Right lobe of liver (tissue), 4 donors: ENCODE measurements at regions not wholly inside any gene's neighbourhood (a gene's known extent, or its start where the extent isn't known, plus 50 kb on each side); places are given as distances from the start of the nearest gene placed in this dataset.

Source experiments
- POLR2A ChIP-seq: fragments of 450-650 bp; IDR thresholded peaks from one replicate; pipeline ENCODE4 v1.6.1; 2017; ENCODE audit warnings: antibody characterized with exemption, mild to moderate bottlenecking
- TF ChIP-seq, protein P1 (sequence below), 4 donors: fragments of 200-600 bp in 3 of 4; fragments of 450-650 bp in 1 of 4; IDR thresholded peaks; one replicate each; pipeline versions ENCODE4 v1.5.1 to v1.8.0; 2016 to 2022; ENCODE audit warnings: antibody characterized with exemption in 4 of 4, mild to moderate bottlenecking in 2 of 4
- donor health status: DM: no; HTN: no; CAD: no.
- donor health status: DM: no; HTN: no; CAD: no.
- donor health status: DM: no; HTN: yes; CAD: no.

DNA sequence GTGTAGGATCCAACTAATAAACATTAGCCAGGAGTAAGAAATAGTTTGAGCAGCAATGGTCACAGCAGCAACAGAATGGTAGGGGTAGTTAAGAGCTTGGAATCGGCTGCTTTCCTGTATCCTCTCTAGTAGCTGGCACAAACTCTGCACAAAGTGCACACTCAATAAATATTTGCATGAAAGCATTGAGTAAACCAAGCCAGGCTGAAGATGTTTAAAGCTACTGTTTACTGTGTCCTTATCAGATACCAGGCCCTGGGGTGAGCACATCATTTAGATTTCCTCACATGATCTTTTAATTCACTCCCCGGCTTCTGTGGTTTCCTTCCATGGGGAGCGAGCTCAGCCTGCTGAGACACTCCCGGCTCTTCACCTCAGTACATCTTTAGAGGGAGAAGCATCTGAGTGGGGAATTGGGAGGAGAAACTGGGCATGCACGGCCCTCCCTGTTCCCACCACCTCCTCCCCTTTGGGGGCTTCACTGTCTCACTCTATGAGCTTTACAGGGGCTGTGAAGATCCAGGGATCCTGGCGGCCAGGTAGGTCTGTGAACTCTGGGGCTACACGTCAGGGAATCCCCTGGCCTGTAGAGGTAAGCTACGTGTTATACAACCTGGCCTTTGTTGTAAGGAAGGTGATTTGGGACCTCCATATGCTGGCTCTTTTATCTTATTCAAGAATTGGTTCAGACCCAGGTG, 107.2 kb upstream of the VASH1 start:
- no peak for TF ChIP-seq POLR2A
- TF ChIP-seq, protein P1, sequence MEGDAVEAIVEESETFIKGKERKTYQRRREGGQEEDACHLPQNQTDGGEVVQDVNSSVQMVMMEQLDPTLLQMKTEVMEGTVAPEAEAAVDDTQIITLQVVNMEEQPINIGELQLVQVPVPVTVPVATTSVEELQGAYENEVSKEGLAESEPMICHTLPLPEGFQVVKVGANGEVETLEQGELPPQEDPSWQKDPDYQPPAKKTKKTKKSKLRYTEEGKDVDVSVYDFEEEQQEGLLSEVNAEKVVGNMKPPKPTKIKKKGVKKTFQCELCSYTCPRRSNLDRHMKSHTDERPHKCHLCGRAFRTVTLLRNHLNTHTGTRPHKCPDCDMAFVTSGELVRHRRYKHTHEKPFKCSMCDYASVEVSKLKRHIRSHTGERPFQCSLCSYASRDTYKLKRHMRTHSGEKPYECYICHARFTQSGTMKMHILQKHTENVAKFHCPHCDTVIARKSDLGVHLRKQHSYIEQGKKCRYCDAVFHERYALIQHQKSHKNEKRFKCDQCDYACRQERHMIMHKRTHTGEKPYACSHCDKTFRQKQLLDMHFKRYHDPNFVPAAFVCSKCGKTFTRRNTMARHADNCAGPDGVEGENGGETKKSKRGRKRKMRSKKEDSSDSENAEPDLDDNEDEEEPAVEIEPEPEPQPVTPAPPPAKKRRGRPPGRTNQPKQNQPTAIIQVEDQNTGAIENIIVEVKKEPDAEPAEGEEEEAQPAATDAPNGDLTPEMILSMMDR (IDR thresholded peaks at IDR 0.05): no peak
